GM12878 (cell line): ENCODE measurements at regions not wholly inside any gene's neighbourhood (a gene's known extent, or its start where the extent isn't known, plus 50 kb on each side); places are given as distances from the start of the nearest gene placed in this dataset.

ENCODE experiments used
- ATAC-seq: fragments of 200-7000 bp; cut with Tn5 transposase; 3 replicates; pipeline ENCODE4 v1.9.1; 2020; ENCODE audit warnings: mild to moderate bottlenecking, moderate library complexity
- BruUV-seq: library from RNA; stranded (reverse); fragments of 400-500 nt; replicated peaks from 2 replicates; lab custom pipeline; 2021; lab: Mats Ljungman, UMichigan
- CTCF ChIA-PET: fragments of 300-600 bp; sonication (Branson Sonifier 250); formaldehyde crosslinking; extraction: SDS; loops from one replicate; lab custom pipeline; 2021; ENCODE audit warnings: inconsistent platforms; lab: Yijun Ruan, JAX
- POLR2A ChIA-PET: fragments of 350-600 bp; formaldehyde crosslinking; extraction: SDS; loops from one replicate; lab custom pipeline; 2021; ENCODE audit warnings: inconsistent platforms; lab: Charles Lee
- RAD21 ChIA-PET: fragments of 300-600 bp; sonication (Branson Sonifier 250); formaldehyde crosslinking; loops from one replicate; lab custom pipeline; 2023; ENCODE audit warnings: antibody characterized with exemption; ENCODE audit not compliant: unreplicated experiment; lab: Charles Lee
- SMC1A ChIA-PET: fragments of 300-600 bp; sonication (Branson Sonifier 250); formaldehyde crosslinking; loops from one replicate; lab custom pipeline; 2023; ENCODE audit not compliant: unreplicated experiment, uncharacterized antibody; lab: Charles Lee
- DNase-seq: peaks from one replicate; pipeline ENCODE4 v3.0.0-alpha.2; 2011; ENCODE audit warnings: low read depth, low spot score
- FAIRE-seq: peaks from 3 replicates; lab custom pipeline; 2011; peaks lifted over from hg19 to GRCh38; lab: Jason Lieb, UNC
- H2AFZ ChIP-seq: 2 replicates; pipeline ENCODE4 v1.6.0; 2011; ENCODE audit warnings: low read depth, low read length, control low read depth; ENCODE audit not compliant: control insufficient read depth
- H3K27ac ChIP-seq: 2 replicates; pipeline ENCODE4 v1.5.1; 2011; ENCODE audit warnings: control low read depth; ENCODE audit not compliant: control insufficient read depth, insufficient read depth
- H3K27me3 ChIP-seq, 2 experiments: replicated peaks in 1 of 2; 2 replicates each; pipeline versions ENCODE4 v1.6.0 to v1.6.1; 2011; ENCODE audit warnings: low read length in 1 of 2; ENCODE audit not compliant: control insufficient read depth in 2 of 2, insufficient read depth in 2 of 2
- H3K36me3 ChIP-seq, 2 experiments: 2 replicates each; pipeline ENCODE4 v1.5.1; 2011; ENCODE audit warnings: low read length in 1 of 2; ENCODE audit not compliant: control insufficient read depth in 2 of 2, insufficient read depth in 2 of 2
- H3K4me1 ChIP-seq: 2 replicates; pipeline ENCODE4 v1.6.1; 2011; ENCODE audit warnings: mild to moderate bottlenecking, low read length, moderate library complexity, mixed read lengths; ENCODE audit not compliant: control insufficient read depth, insufficient read depth
- H3K4me2 ChIP-seq: 2 replicates; pipeline ENCODE4 v1.6.0; 2011; ENCODE audit warnings: control low read depth; ENCODE audit not compliant: control insufficient read depth, insufficient read depth
- H3K4me3 ChIP-seq: fragments of 200-600 bp; sonication (generic); 2 replicates; pipeline ENCODE4 v1.5.1; 2016
- H3K79me2 ChIP-seq: 2 replicates; pipeline ENCODE4 v1.6.0; 2011; ENCODE audit warnings: low read length; ENCODE audit not compliant: control insufficient read depth, insufficient read depth
- H3K9ac ChIP-seq: 2 replicates; pipeline ENCODE4 v1.8.0; 2011; ENCODE audit warnings: low read length, control low read depth, mixed read lengths; ENCODE audit not compliant: control insufficient read depth, insufficient read depth
- H3K9me3 ChIP-seq: replicated peaks from 3 replicates; pipeline ENCODE4 v1.5.1; 2011; ENCODE audit warnings: mild to moderate bottlenecking, low read length; ENCODE audit not compliant: control insufficient read depth, insufficient read depth
- H4K20me1 ChIP-seq: 2 replicates; pipeline ENCODE4 v1.6.0; 2011; ENCODE audit not compliant: control insufficient read depth, insufficient read depth
- CBX5 ChIP-seq: sonication (generic); IDR thresholded peaks from 2 replicates; pipeline ENCODE4 v1.6.1; 2016; ENCODE audit warnings: low read depth, moderate library complexity, mild to moderate bottlenecking, inconsistent platforms
- CREB1 ChIP-seq: IDR thresholded peaks from 2 replicates; pipeline ENCODE4 v1.6.1; 2012; ENCODE audit warnings: low read depth, mild to moderate bottlenecking, inconsistent platforms
- CREM ChIP-seq: IDR thresholded peaks from 2 replicates; pipeline ENCODE4 v1.6.1; 2014; ENCODE audit warnings: antibody characterized with exemption, low read depth
- EGR1 ChIP-seq, 2 experiments: IDR thresholded peaks; 1 replicate in 1 of 2; 2 replicates in 1 of 2; pipeline ENCODE4 v1.6.1; 2011 to 2012; ENCODE audit warnings: low read depth in 2 of 2, low read length in 2 of 2, borderline replicate concordance in 1 of 2, mild to moderate bottlenecking in 1 of 2, moderate library complexity in 1 of 2
- EP300 ChIP-seq, 2 experiments: fragments of 150-350 bp in 1 of 2; IDR thresholded peaks; 2 replicates each; pipeline ENCODE4 v1.6.1; 2011 to 2012; ENCODE audit warnings: low read depth in 2 of 2, low read length in 2 of 2, borderline replicate concordance in 1 of 2, improper control_type of control experiment in 1 of 2, inconsistent platforms in 1 of 2; ENCODE audit not compliant: control insufficient read depth in 1 of 2
- HDAC2 ChIP-seq: fragments of 200-600 bp; sonication (generic); IDR thresholded peaks from 2 replicates; pipeline ENCODE4 v1.6.1; 2017
- MEF2A ChIP-seq: IDR thresholded peaks from 2 replicates; pipeline ENCODE4 v1.6.1; 2011; ENCODE audit warnings: low read depth, mild to moderate bottlenecking, low read length, moderate library complexity; ENCODE audit not compliant: insufficient read depth
- NR2F1 ChIP-seq: fragments of 450-650 bp; conservative IDR thresholded peaks from 2 replicates; pipeline ENCODE4 v1.6.1; 2017; ENCODE audit warnings: mild to moderate bottlenecking
- RAD21 ChIP-seq: IDR thresholded peaks from 2 replicates; pipeline ENCODE4 v1.6.1; 2011; ENCODE audit warnings: mild to moderate bottlenecking, low read depth, low read length, moderate library complexity; ENCODE audit not compliant: insufficient read depth
- SIN3A ChIP-seq: IDR thresholded peaks from 2 replicates; pipeline ENCODE4 v1.6.1; 2012; ENCODE audit warnings: low read depth, low read length, improper control_type of control experiment
- ZNF24 ChIP-seq: fragments of 450-650 bp; IDR thresholded peaks from 2 replicates; pipeline ENCODE4 v1.6.1; 2017; ENCODE audit warnings: antibody characterized with exemption, mild to moderate bottlenecking
- ZZZ3 ChIP-seq: IDR thresholded peaks from 2 replicates; pipeline ENCODE4 v1.6.1; 2011; ENCODE audit warnings: low read depth; ENCODE audit not compliant: control insufficient read depth, insufficient read length
- WGBS: methylation state at CpG from one replicate; pipeline ENCODE4 v1.1.6; 2016; ENCODE audit warnings: low lambda C conversion rate; ENCODE audit not compliant: insufficient replicate concordance, insufficient coverage; ENCODE audit errors: missing lambda C conversion rate; 5-methylcytosine and 5-hydroxymethylcytosine counted together
- in situ Hi-C: fragments of 300-500 bp; cut with MboI; formaldehyde crosslinking; loops from 9 replicates; pipeline ENCODE4 v1.14.3; 2018; ENCODE audit warnings: mixed read lengths
- intact Hi-C: fragments of 100-400 bp; cut with micrococcal nuclease; formaldehyde crosslinking; loops from one replicate; pipeline ENCODE4 v1.14.2; 2022; ENCODE audit not compliant: unreplicated experiment
- TF ChIP-seq, protein P1 (sequence below): IDR thresholded peaks from 2 replicates; pipeline ENCODE4 v1.6.1; 2012; ENCODE audit warnings: low read depth, low read length, improper control_type of control experiment
- TF ChIP-seq, protein P2 (sequence below): fragments of 450-650 bp; IDR thresholded peaks from 2 replicates; pipeline ENCODE4 v1.6.1; 2016; ENCODE audit warnings: mild to moderate bottlenecking

DNA sequence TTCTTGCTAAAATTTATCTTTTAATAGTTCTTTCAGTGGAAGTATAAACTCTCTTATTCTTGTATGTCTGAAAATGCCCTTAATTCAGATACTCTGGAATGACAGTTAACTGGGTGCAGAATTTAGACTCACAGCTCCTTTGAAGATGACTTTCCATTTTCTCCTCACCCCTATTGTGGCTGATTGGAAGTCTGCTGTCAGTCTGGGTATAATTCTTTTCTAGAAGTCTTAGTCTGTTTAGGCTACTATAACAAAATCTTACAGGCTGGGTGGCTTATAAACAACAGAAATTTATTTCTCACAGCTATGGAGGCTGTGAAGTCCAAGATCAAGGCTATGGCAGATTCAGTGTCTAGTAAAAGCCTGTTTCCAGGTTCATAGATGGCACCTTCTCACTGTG, 145.2 kb upstream of the GDF10 start:
- no peak for DNase-seq
- Histone ChIP-seq H2AFZ (no peak overlapping the region), H3K9me3 (peaks cover 3% of the 10 kb centered on the region; the same call in 2 of the 3 replicates), H3K27ac (no peak overlapping the region), H4K20me1 (no peaks in the 10 kb centered on the region), H3K4me3 (no peak overlapping the region), H3K79me2 (no peaks in the 10 kb centered on the region), H3K9ac (no peak overlapping the region), H3K27me3 (no peaks in the 10 kb centered on the region), H3K4me2 (no peak overlapping the region), H3K36me3 (no peaks in the 10 kb centered on the region), H3K4me1 (no peaks in the 10 kb centered on the region)
- ChIA-PET POLR2A (no interaction called here), RAD21 (no interaction called here), CTCF (no interaction called here), SMC1A (no interaction called here)
- intact Hi-C loops: no loop called here
- no peak for ATAC-seq
- no peak for FAIRE-seq
- no TSS peak for BruUV-seq
- no peak for TF ChIP-seq SIN3A
- no peak for TF ChIP-seq RAD21
- no peak for TF ChIP-seq ZZZ3
- no peak for TF ChIP-seq CREM
- no peak for TF ChIP-seq EP300 (IDR thresholded peaks at IDR 0.05; ENCODE audit: borderline replicate concordance in 1 of 2, control insufficient read depth in 1 of 2, low read depth in 2 of 2, low read length in 2 of 2)
- no peak for TF ChIP-seq MEF2A
- TF ChIP-seq, protein P1, sequence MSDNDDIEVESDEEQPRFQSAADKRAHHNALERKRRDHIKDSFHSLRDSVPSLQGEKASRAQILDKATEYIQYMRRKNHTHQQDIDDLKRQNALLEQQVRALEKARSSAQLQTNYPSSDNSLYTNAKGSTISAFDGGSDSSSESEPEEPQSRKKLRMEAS: no peak
- TF ChIP-seq EGR1 (IDR thresholded peaks at IDR 0.05; ENCODE audit: borderline replicate concordance in 1 of 2, low read depth in 2 of 2, low read length in 2 of 2): no peak
- TF ChIP-seq, all 136 proteins: peak for 0
- in situ Hi-C loops: no loop called here

DNA sequence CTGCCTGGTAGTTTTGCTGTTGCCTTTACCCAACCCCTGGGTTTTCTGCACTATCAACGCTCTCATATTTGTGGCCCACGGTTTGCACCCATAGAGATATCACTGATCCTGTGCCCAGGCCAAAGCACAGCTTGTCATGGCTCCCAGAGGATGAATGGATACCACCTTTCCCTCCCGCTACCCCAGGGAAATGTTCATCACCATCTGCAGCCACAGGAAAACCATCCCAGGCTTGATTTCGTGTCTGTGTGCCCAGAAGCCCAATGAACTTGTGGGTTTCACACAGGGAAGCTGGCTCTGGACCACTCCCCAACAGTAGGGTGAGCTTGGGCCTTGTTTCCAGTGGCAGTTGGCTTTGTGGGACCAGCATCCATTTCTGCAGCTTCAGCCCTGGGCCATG, 143.1 kb upstream of the GDF10 start:
- ATAC-seq (no peak), FAIRE-seq (no peak), DNase-seq (no peak)
- Histone ChIP-seq H2AFZ (no peak overlapping the region), H3K9ac (no peak overlapping the region), H3K79me2 (no peaks in the 10 kb centered on the region), H3K27me3 (no peaks in the 10 kb centered on the region), H3K36me3 (no peaks in the 10 kb centered on the region), H3K4me2 (no peak overlapping the region), H3K4me3 (no peak overlapping the region), H3K9me3 (peaks cover 3% of the 10 kb centered on the region; the same call in 2 of the 3 replicates), H4K20me1 (no peaks in the 10 kb centered on the region), H3K4me1 (no peaks in the 10 kb centered on the region), H3K27ac (no peak overlapping the region)
- CTCF ChIA-PET: interaction anchor here (1.3 kb wide), 1 partner anchor 13 kb away, joined by 3 read pairs; no protein-coding TSS in a partner anchor
- SMC1A ChIA-PET: interaction anchor here (0.7 to 1.0 kb wide), 2 partner anchors 9 to 1225 kb away, joined by 3 to 4 read pairs; no protein-coding TSS in a partner anchor
- BruUV-seq: no TSS peak
- RAD21 ChIA-PET: no interaction called here
- intact Hi-C loops (no loop called here), in situ Hi-C loops (no loop called here)
- whole genome bisulfite sequencing: 18% methylated on average over 4 of the region's 4 CpGs
- POLR2A ChIA-PET: no interaction called here
- no peak for TF ChIP-seq NR2F1
- no peak for TF ChIP-seq ZZZ3
- no peak for TF ChIP-seq CREB1
- TF ChIP-seq HDAC2: no peak
- TF ChIP-seq, protein P2, sequence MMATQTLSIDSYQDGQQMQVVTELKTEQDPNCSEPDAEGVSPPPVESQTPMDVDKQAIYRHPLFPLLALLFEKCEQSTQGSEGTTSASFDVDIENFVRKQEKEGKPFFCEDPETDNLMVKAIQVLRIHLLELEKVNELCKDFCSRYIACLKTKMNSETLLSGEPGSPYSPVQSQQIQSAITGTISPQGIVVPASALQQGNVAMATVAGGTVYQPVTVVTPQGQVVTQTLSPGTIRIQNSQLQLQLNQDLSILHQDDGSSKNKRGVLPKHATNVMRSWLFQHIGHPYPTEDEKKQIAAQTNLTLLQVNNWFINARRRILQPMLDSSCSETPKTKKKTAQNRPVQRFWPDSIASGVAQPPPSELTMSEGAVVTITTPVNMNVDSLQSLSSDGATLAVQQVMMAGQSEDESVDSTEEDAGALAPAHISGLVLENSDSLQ: no peak
- TF ChIP-seq ZNF24: no peak
- no peak for TF ChIP-seq CBX5
